ENCODE measurements at regions not wholly inside any gene's neighbourhood (a gene's known extent, or its start where the extent isn't known, plus 50 kb on each side); places are given as distances from the start of the nearest gene placed in this dataset.

DNA sequence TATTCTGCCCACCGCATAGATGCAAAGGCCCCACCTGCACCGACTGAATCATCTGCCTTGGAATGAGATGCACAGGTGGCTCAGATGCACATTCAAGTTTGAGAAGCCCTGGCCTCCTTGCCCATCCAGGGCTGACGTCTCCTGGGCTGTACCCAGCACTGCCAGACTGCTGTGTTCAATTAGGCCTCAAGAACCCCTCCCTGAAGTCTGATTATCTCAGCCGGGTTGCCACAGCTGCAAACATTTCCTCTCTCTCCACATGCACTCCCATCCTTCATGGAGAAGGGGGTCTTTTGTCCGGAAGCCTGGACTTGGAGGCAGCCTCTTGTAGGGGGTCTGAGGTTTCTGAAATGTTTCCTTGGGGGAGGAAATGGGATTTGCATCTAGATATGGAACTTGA is 459.4 kb upstream of the PROK2 start:
- intact Hi-C loops (cut with DNase I; ENCODE audit: low total_unique reads) = loop anchor here (10.0 kb wide), 1 partner anchor 200 kb away; the partner anchor contains the start of gene RYBP

DNA sequence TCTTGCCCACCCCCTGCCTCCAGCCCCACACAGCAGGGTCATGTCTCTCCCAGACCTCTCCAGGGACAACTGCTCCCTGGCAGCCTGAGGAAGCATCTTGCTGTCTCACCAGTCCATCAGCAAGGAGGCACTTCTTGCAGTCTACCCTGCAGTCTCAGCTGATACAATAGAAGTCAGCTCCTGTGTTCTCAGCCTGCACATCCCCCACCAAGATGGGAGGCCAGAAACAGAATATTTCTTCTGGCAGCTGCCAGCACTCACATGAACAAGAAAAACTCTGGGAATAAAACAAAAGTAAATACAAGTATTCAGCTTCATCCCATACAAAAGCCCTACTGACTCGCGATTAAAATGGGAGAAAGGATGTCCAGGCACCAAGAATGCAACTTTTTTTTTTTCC is 457.4 kb upstream of the PROK2 start:
- peaks cover 0 to 87% (median 61%) of the 10 kb centered on the region in 4 donors for H3K4me1 ChIP-seq
- peak overlapping the region; percentile 8 to 73 for H3K27ac ChIP-seq
- no peaks in the 10 kb centered on the region for H3K27me3 ChIP-seq
- intact Hi-C loops (cut with DNase I; ENCODE audit: low total_unique reads) = loop anchor here (10.0 kb wide), 1 partner anchor 202 kb away; the partner anchor contains the start of gene RYBP
- no peak for DNase-seq
- no peaks in the 10 kb centered on the region for H3K9me3 ChIP-seq
- TF ChIP-seq, protein P1, sequence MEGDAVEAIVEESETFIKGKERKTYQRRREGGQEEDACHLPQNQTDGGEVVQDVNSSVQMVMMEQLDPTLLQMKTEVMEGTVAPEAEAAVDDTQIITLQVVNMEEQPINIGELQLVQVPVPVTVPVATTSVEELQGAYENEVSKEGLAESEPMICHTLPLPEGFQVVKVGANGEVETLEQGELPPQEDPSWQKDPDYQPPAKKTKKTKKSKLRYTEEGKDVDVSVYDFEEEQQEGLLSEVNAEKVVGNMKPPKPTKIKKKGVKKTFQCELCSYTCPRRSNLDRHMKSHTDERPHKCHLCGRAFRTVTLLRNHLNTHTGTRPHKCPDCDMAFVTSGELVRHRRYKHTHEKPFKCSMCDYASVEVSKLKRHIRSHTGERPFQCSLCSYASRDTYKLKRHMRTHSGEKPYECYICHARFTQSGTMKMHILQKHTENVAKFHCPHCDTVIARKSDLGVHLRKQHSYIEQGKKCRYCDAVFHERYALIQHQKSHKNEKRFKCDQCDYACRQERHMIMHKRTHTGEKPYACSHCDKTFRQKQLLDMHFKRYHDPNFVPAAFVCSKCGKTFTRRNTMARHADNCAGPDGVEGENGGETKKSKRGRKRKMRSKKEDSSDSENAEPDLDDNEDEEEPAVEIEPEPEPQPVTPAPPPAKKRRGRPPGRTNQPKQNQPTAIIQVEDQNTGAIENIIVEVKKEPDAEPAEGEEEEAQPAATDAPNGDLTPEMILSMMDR (IDR thresholded peaks at IDR 0.05) = no peak
- H3K4me3 ChIP-seq = no peak overlapping the region
- H3K36me3 ChIP-seq = no peaks in the 10 kb centered on the region

More for the DNA sequence above, 459.4 kb upstream of the PROK2 start:
- Histone ChIP-seq H3K9me3 (no peaks in the 10 kb centered on the region), H3K4me3 (no peak overlapping the region), H3K4me1 (peaks cover 0 to 82% (median 63%) of the 10 kb centered on the region in 4 donors), H3K27me3 (no peaks in the 10 kb centered on the region), H3K36me3 (no peaks in the 10 kb centered on the region), H3K27ac (peak overlapping the region; percentile 73 to 79)
- no peak for DNase-seq
- TF ChIP-seq, protein P1 (IDR thresholded peaks at IDR 0.05) = no peak

DNA sequence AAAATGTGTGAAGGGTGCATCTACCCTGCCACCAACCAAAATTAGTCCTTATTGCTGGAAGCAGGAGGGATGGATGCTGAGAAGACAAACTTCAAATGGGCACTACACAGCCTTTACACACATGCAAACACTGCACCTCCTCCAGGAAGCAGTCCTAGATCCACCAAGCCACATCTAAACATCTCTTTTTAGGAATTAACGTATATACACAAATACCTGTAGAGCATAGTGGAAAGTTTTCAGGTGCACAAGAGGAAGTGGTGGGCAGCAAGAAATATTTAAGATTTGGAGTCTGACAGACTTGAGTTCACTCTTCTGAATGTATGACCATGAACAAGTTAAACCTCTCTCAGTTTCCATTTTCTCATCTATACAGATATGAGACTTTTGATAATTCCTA is 456.6 kb upstream of the PROK2 start:
- Histone ChIP-seq H3K9me3 (no peaks in the 10 kb centered on the region), H3K4me1 (peaks cover 0 to 79% (median 53%) of the 10 kb centered on the region in 4 donors), H3K36me3 (no peaks in the 10 kb centered on the region), H3K27ac (no peak overlapping the region), H3K4me3 (no peak overlapping the region), H3K27me3 (no peaks in the 10 kb centered on the region)
- no peak for DNase-seq
- TF ChIP-seq, protein P1 (IDR thresholded peaks at IDR 0.05) = no peak
- intact Hi-C loops (cut with DNase I; ENCODE audit: low total_unique reads) = loop anchor here (10.0 kb wide), 1 partner anchor 203 kb away; the partner anchor contains the start of gene RYBP

DNA sequence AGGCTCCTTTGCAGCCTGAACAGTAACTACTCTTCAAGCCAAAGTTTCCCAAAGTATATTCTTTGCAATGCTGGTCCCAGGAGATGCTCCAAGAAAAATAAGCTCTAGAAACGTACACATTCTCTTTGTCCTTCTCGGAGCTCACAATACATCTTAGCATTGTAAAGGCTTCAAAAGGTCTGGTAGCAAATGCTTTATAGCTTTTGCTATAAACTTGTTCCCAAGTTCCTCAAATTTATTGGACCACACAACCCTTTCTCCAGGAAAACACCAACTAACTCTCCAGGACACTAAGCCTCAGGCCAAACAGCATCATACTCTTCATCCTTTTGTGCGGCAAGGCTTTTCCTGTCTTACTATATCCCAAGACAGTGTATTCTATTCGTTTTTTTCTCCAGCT is 455.6 kb upstream of the PROK2 start:
- no peaks in the 10 kb centered on the region for H3K9me3 ChIP-seq
- H3K27ac ChIP-seq = no peak overlapping the region
- TF ChIP-seq, protein P1 (IDR thresholded peaks at IDR 0.05) = no peak
- no peak for DNase-seq
- no peak overlapping the region for H3K4me3 ChIP-seq
- peaks cover 0 to 69% (median 43%) of the 10 kb centered on the region in 4 donors for H3K4me1 ChIP-seq
- intact Hi-C loops (cut with DNase I; ENCODE audit: low total_unique reads) = loop anchor here (10.0 kb wide), 1 partner anchor 204 kb away; the partner anchor contains the start of gene RYBP
- H3K27me3 ChIP-seq = no peaks in the 10 kb centered on the region
- no peaks in the 10 kb centered on the region for H3K36me3 ChIP-seq

DNA sequence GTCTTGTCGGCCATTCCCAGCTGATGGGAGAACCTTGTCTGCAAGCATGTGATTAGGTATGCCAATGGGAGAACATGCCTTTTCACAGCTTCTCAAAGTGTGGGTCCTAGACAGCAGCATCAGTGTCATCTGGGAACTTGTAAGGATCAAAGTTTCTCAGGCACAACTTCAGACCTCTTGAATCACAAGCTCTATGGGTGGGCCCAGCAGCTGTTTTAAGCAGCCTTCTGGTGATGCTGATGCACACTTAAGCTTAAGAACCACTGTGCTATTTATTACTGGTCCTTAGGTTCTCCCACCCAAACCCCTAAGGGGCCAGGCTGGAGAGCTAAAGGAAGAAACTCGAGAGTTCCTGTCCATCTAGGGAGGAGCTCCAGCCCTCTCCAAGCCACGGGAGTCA is 453.9 kb upstream of the PROK2 start:
- TF ChIP-seq, protein P1 (IDR thresholded peaks at IDR 0.05) = no peak
- H3K4me1 ChIP-seq = peaks cover 0 to 63% (median 38%) of the 10 kb centered on the region in 4 donors
- H3K4me3 ChIP-seq = no peak overlapping the region
- H3K27me3 ChIP-seq = no peaks in the 10 kb centered on the region
- intact Hi-C loops (cut with DNase I; ENCODE audit: low total_unique reads) = no loop called here
- H3K9me3 ChIP-seq = no peaks in the 10 kb centered on the region
- H3K36me3 ChIP-seq = no peaks in the 10 kb centered on the region
- no peak for DNase-seq
- H3K27ac ChIP-seq = no peak overlapping the region

All from tibial artery (tissue), 4 donors.